Breast epithelium (tissue), 3 donors: ENCODE measurements at regions not wholly inside any gene's neighbourhood (a gene's known extent, or its start where the extent isn't known, plus 50 kb on each side); places are given as distances from the start of the nearest gene placed in this dataset.

Experiments
- POLR2A ChIP-seq: fragments of 450-650 bp; IDR thresholded peaks from one replicate; pipeline ENCODE4 v1.6.1; 2016; ENCODE audit warnings: antibody characterized with exemption, mild to moderate bottlenecking, moderate library complexity
- TF ChIP-seq, protein P1 (sequence below), 3 donors: fragments of 450-650 bp; IDR thresholded peaks; one replicate each; pipeline ENCODE4 v1.5.1; 2016 to 2017; ENCODE audit warnings: antibody characterized with exemption in 3 of 3, mild to moderate bottlenecking in 3 of 3, moderate library complexity in 3 of 3

DNA sequence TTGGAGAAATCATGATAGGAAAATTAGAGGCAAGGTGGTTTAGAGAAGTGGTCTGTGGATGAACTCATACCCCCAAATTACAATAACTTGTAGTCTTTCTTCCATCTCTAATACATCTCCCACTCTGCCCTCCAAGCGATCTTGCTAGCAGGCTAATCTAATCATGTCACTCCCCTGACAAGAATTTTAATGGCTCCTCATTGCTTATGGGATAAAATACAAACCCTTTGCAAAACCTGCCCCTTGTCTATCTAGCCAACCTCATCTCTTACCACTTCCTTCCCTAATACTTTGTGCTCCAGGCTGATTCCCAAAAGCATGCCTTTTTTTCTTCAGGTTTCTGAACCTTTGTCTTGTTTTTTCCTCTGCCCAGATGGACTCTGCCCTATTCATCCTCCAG lies 71.3 kb upstream of the LRRN2 start:
- TF ChIP-seq, protein P1, sequence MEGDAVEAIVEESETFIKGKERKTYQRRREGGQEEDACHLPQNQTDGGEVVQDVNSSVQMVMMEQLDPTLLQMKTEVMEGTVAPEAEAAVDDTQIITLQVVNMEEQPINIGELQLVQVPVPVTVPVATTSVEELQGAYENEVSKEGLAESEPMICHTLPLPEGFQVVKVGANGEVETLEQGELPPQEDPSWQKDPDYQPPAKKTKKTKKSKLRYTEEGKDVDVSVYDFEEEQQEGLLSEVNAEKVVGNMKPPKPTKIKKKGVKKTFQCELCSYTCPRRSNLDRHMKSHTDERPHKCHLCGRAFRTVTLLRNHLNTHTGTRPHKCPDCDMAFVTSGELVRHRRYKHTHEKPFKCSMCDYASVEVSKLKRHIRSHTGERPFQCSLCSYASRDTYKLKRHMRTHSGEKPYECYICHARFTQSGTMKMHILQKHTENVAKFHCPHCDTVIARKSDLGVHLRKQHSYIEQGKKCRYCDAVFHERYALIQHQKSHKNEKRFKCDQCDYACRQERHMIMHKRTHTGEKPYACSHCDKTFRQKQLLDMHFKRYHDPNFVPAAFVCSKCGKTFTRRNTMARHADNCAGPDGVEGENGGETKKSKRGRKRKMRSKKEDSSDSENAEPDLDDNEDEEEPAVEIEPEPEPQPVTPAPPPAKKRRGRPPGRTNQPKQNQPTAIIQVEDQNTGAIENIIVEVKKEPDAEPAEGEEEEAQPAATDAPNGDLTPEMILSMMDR (IDR thresholded peaks at IDR 0.05), result no peak
- TF ChIP-seq POLR2A, result no peak
